ENCODE measurements at regions not wholly inside any gene's neighbourhood (a gene's known extent, or its start where the extent isn't known, plus 50 kb on each side); places are given as distances from the start of the nearest gene placed in this dataset.

DNA sequence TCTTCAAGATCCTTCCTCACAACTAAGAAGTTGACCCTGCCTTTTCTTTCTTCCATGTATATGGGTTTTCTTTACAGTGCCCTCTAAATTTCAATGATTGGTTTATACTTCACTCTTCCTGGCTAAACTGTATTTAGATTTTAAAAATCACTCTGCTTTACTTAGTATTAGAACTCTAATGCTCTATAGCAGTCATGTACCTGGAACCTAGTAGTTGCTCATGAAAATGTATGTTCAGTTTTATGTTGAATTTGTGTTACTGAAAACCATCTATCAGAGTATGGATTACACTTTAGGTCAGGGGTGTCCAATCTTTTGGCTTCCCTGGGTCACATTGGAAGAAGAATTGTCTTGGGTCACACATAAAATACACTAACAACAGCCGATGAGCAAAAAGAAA, 1024.3 kb downstream of the NR2F1-AS1 start:
- intact Hi-C loops (cut with DNase I), result no loop called here
- Histone ChIP-seq H3K4me1 (no peaks in the 10 kb centered on the region), H3K9me3 (no peaks in the 10 kb centered on the region), H3K27ac (no peak overlapping the region), H3K27me3 (no peaks in the 10 kb centered on the region), H3K4me3 (replicated peaks in 1 of 3) (no peak overlapping the region), H3K36me3 (no peaks in the 10 kb centered on the region)
- no peak for DNase-seq
- 95 to 98% methylated on average over 1 of the region's 1 CpG for WGBS, 2 donors
- no peak for TF ChIP-seq POLR2A (IDR thresholded peaks at IDR 0.05)
- TF ChIP-seq, protein P1, sequence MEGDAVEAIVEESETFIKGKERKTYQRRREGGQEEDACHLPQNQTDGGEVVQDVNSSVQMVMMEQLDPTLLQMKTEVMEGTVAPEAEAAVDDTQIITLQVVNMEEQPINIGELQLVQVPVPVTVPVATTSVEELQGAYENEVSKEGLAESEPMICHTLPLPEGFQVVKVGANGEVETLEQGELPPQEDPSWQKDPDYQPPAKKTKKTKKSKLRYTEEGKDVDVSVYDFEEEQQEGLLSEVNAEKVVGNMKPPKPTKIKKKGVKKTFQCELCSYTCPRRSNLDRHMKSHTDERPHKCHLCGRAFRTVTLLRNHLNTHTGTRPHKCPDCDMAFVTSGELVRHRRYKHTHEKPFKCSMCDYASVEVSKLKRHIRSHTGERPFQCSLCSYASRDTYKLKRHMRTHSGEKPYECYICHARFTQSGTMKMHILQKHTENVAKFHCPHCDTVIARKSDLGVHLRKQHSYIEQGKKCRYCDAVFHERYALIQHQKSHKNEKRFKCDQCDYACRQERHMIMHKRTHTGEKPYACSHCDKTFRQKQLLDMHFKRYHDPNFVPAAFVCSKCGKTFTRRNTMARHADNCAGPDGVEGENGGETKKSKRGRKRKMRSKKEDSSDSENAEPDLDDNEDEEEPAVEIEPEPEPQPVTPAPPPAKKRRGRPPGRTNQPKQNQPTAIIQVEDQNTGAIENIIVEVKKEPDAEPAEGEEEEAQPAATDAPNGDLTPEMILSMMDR (IDR thresholded peaks at IDR 0.05), result no peak

- WGBS, 2 donors, result 97 to 100% methylated on average over 1 of the region's 1 CpG
- TF ChIP-seq POLR2A (IDR thresholded peaks at IDR 0.05), result no peak
- TF ChIP-seq, protein P1 (IDR thresholded peaks at IDR 0.05), result no peak
- Histone ChIP-seq H3K36me3 (no peaks in the 10 kb centered on the region), H3K4me1 (no peaks in the 10 kb centered on the region), H3K27ac (no peak overlapping the region), H3K4me3 (replicated peaks in 1 of 3) (no peak overlapping the region), H3K9me3 (no peaks in the 10 kb centered on the region), H3K27me3 (no peaks in the 10 kb centered on the region)
- DNase-seq, result no peak
- intact Hi-C loops (cut with DNase I), result no loop called here
Observed at GRCh38 chr5:92554447-92555085, 1026.5 kb downstream of the NR2F1-AS1 start.

DNA sequence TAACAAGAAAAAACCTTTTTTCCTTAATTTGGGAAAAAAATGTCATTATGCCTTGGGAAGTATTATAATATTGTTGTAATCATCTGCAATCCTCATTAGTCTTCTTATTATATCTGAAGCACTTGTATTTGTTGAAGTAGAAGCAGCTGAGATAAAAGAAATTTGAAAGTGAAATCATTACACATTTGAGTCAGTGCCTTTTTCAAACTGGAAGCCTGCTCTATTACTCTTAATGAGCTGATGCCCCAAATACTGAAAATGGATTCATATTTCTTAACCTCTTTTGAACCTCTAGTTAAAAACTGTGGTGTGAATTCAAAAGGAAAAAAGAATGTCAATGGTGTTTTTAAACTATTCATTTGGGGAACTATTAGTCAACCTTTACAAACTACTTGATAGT, 1027.7 kb downstream of the NR2F1-AS1 start:
- H3K4me1 ChIP-seq, result no peaks in the 10 kb centered on the region
- no peaks in the 10 kb centered on the region for H3K27me3 ChIP-seq
- H3K36me3 ChIP-seq, result no peaks in the 10 kb centered on the region
- no peak overlapping the region for H3K4me3 ChIP-seq (replicated peaks in 1 of 3)
- no peak for DNase-seq
- no peaks in the 10 kb centered on the region for H3K9me3 ChIP-seq
- TF ChIP-seq, protein P1 (IDR thresholded peaks at IDR 0.05), result no peak
- TF ChIP-seq POLR2A (IDR thresholded peaks at IDR 0.05), result no peak
- intact Hi-C loops (cut with DNase I), result no loop called here
- no peak overlapping the region for H3K27ac ChIP-seq

DNA sequence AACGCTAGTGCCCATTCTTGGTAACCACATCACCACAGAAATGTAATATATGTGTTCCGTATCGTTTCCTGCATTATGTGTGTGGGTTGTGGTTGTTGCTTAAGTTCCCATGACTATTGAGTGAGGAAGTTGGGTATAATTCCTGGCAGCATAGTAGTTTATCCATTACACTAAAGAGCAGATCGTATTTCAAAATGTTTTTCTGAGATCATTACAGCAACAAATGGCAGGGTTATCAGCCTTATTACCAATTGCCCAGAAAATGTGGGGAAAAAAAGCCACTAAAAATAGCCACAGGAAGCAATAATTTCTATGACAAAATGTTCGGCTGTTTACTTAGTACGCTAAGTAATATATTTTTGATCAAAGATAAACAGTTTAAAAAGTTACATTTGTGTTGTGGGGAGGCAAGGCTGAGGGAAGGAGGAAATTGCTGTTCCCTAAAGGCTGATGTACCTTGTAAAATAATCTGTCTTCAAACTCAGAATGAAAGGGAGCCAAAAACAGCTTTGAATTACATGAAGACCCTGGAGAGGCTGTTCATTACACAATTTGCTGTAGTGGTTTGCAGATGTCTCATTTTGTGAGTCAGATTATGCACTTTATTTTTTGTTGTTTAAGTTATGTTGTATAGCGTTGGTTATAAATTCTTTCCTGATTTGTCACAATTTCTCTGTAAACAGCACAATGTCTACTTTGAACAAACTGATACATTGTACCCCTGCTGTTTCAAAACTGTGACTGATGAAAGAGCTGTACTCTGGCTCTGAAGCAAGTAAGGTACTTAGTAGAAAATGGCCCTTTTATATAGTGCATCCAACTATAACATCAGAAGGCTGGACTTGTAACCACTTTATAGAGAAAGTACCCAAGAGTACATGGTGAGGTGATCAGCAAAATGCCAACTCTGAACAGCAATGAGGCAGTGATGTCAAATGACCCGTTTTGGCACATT, 1028.5 kb downstream of the NR2F1-AS1 start:
- Histone ChIP-seq H3K4me1 (no peaks in the 10 kb centered on the region), H3K36me3 (no peaks in the 10 kb centered on the region), H3K9me3 (no peaks in the 10 kb centered on the region), H3K4me3 (replicated peaks in 1 of 3) (no peak overlapping the region), H3K27ac (no peak overlapping the region), H3K27me3 (no peaks in the 10 kb centered on the region)
- TF ChIP-seq, protein P1 (IDR thresholded peaks at IDR 0.05), result no peak
- no peak for TF ChIP-seq POLR2A (IDR thresholded peaks at IDR 0.05)
- WGBS, 2 donors, result 59 to 69% methylated on average over 8 of the region's 8 CpGs
- DNase-seq, result no peak
- intact Hi-C loops (cut with DNase I), result no loop called here

DNA sequence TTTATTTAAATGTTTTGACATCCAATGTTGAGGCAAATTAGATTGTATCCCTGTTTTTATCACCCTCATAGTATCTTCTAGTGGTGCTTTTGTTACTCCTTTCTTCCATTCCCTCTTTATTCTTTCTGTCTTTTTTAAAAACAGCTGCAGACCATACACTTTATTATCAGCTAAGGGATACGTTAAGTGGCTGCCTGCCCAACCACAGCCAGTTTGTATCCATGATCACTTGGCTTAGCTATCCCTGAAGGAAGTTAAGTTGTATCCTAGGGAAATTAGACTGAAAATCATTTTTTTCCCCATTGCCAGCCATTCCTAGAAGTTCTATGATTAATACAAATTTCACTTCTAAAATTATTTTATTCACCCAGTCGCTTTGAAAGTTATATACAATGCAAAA, 1032.7 kb downstream of the NR2F1-AS1 start:
- intact Hi-C loops (cut with DNase I), result no loop called here
- Histone ChIP-seq H3K27me3 (no peaks in the 10 kb centered on the region), H3K4me3 (replicated peaks in 1 of 3) (no peak overlapping the region), H3K27ac (no peak overlapping the region), H3K4me1 (no peaks in the 10 kb centered on the region), H3K36me3 (no peaks in the 10 kb centered on the region), H3K9me3 (no peaks in the 10 kb centered on the region)
- DNase-seq, result no peak
- TF ChIP-seq POLR2A (IDR thresholded peaks at IDR 0.05), result no peak
- TF ChIP-seq, protein P1 (IDR thresholded peaks at IDR 0.05), result no peak
- WGBS, 2 donors, result 76 to 80% methylated on average over 2 of the region's 2 CpGs

All from thyroid gland (tissue), 4 donors.